Glutamatergic neuron (in vitro differentiated cells): ENCODE measurements at regions not wholly inside any gene's neighbourhood (a gene's known extent, or its start where the extent isn't known, plus 50 kb on each side); places are given as distances from the start of the nearest gene placed in this dataset.

Experiments
- DNase-seq: peaks from one replicate; pipeline ENCODE4 v3.0.0; 2022
- H3K27ac Mint-ChIP-seq: one replicate; pipeline ENCODE4 v1.8.0; 2020; ENCODE audit warnings: mild to moderate bottlenecking, mixed read lengths, inconsistent platforms; ENCODE audit not compliant: unreplicated experiment
- H3K27me3 Mint-ChIP-seq: one replicate; pipeline ENCODE4 v1.8.0; 2020; ENCODE audit warnings: mild to moderate bottlenecking, moderate library complexity, mixed read lengths, inconsistent platforms; ENCODE audit not compliant: unreplicated experiment
- H3K36me3 Mint-ChIP-seq: one replicate; pipeline ENCODE4 v1.8.0; 2020; ENCODE audit warnings: mild to moderate bottlenecking, mixed read lengths, inconsistent platforms; ENCODE audit not compliant: unreplicated experiment
- H3K4me1 Mint-ChIP-seq: one replicate; pipeline ENCODE4 v1.8.0; 2020; ENCODE audit warnings: mild to moderate bottlenecking, low read depth, mixed read lengths, inconsistent platforms; ENCODE audit not compliant: unreplicated experiment
- H3K4me3 Mint-ChIP-seq: one replicate; pipeline ENCODE4 v1.8.0; 2020; ENCODE audit warnings: mild to moderate bottlenecking, mixed read lengths, inconsistent platforms; ENCODE audit not compliant: unreplicated experiment
- H3K9me3 Mint-ChIP-seq: one replicate; pipeline ENCODE4 v1.8.0; 2020; ENCODE audit warnings: mild to moderate bottlenecking, moderate library complexity, mixed read lengths, inconsistent platforms; ENCODE audit not compliant: unreplicated experiment
- TF ChIP-seq, protein P1 (sequence below): fragments of 200-600 bp; sonication (generic); IDR thresholded peaks from one replicate; pipeline ENCODE4 v1.5.0; 2021; ENCODE audit not compliant: partially characterized antibody, unreplicated experiment

DNA sequence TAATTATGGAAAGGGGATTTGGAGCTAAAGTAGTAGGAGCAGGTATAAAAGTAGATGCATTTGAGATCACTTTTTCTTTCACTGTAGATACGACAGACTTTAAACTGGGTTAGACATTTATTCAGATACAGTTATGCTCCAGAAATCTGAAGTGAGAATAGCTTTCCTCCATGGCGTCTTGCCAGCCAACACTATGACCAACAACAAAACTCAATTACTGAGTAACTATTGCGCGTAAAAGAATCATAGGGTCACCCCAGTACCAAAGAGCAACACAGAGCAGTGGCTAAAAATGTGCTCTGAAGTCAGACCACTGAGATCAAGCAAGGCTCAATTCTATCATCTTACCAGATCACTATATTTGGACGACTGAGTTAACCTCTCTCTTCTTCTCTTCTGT is 262.5 kb upstream of the SORCS1 start:
- H3K4me3 Mint-ChIP-seq, result no peak overlapping the region
- DNase-seq, result no peak
- no peaks in the 10 kb centered on the region for H3K9me3 Mint-ChIP-seq
- H3K27ac Mint-ChIP-seq, result no peak overlapping the region
- no peaks in the 10 kb centered on the region for H3K36me3 Mint-ChIP-seq
- peaks cover 2% of the 10 kb centered on the region for H3K4me1 Mint-ChIP-seq
- TF ChIP-seq, protein P1, sequence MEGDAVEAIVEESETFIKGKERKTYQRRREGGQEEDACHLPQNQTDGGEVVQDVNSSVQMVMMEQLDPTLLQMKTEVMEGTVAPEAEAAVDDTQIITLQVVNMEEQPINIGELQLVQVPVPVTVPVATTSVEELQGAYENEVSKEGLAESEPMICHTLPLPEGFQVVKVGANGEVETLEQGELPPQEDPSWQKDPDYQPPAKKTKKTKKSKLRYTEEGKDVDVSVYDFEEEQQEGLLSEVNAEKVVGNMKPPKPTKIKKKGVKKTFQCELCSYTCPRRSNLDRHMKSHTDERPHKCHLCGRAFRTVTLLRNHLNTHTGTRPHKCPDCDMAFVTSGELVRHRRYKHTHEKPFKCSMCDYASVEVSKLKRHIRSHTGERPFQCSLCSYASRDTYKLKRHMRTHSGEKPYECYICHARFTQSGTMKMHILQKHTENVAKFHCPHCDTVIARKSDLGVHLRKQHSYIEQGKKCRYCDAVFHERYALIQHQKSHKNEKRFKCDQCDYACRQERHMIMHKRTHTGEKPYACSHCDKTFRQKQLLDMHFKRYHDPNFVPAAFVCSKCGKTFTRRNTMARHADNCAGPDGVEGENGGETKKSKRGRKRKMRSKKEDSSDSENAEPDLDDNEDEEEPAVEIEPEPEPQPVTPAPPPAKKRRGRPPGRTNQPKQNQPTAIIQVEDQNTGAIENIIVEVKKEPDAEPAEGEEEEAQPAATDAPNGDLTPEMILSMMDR, result no peak
- no peaks in the 10 kb centered on the region for H3K27me3 Mint-ChIP-seq

DNA sequence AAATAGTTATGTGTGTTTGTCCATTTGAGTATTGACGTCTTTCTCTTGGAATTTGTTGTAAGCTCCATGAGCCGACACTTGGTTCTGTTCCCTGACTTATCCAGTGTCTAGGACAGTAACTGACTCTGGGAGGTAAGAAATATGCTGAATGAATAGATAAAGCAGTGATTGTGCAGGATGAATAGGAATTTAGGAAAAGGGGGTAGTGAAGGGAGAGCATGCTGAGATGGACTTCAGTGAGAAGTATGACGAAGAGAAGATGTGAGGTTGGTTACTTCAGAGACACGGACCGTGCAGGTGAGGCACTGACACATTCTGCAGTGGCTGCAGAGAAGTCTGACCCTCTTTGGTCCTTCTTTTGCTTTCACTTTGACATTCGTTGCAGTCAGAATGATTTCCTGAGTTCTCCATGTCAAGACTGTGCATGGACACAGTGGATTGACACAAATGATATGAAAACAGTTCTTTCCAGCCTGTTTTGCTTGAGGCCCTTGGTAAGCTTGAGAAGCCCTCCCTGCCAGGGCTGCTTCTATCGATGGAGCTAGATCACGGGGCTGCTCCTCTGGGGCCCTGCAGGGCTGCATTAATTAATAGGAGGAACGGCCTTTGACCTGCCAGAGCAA is 261.5 kb upstream of the SORCS1 start:
- Mint-ChIP-seq H3K4me1 (peaks cover 2% of the 10 kb centered on the region), H3K27me3 (no peaks in the 10 kb centered on the region), H3K4me3 (no peak overlapping the region), H3K9me3 (no peaks in the 10 kb centered on the region), H3K27ac (no peak overlapping the region), H3K36me3 (no peaks in the 10 kb centered on the region)
- DNase-seq, result peak; percentile 59
- TF ChIP-seq, protein P1, result no peak

DNA sequence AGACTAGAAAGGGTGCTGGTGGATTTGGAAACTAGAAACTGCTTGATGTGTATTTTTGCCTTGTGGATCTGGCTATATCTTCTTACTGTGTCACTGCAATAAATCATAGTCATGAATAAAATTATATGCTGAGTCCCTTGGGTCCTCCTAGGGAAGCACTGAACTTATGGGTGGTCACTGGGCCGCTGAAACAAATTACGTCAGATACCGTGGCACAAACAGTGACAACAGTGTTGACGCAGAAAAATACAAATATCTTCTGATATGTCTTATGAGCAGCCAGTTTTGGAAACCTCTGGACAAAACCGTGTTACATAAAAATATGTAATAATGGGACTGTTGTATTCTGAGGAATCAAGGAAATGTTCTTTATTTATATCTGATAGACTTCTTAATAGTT is 260.1 kb upstream of the SORCS1 start:
- H3K4me1 Mint-ChIP-seq, result peaks cover 2% of the 10 kb centered on the region
- H3K4me3 Mint-ChIP-seq, result no peak overlapping the region
- H3K27me3 Mint-ChIP-seq, result no peaks in the 10 kb centered on the region
- no peaks in the 10 kb centered on the region for H3K36me3 Mint-ChIP-seq
- TF ChIP-seq, protein P1, result no peak
- no peak for DNase-seq
- H3K27ac Mint-ChIP-seq, result no peak overlapping the region
- H3K9me3 Mint-ChIP-seq, result no peaks in the 10 kb centered on the region

DNA sequence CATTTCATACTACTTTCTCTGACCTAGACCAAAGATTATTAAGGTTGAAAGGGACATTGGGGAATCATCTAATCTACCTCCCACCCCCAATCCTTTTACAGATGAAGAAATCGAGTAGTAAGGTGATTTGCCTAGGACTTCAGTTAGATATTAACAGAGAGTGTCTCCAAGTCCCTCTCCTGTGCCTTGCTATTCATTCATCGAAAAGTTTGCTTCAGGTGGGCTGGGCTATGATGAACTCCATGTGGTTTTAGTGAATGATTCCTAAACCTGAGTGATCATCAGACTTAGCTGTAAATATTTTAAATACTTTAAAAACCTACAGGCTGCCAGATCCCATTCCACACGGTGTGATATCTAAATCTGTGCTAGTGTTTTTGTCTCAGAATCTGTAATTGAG is 259.4 kb upstream of the SORCS1 start:
- Mint-ChIP-seq H3K4me1 (peaks cover 2% of the 10 kb centered on the region), H3K27me3 (no peaks in the 10 kb centered on the region), H3K36me3 (no peaks in the 10 kb centered on the region), H3K4me3 (no peak overlapping the region), H3K9me3 (no peaks in the 10 kb centered on the region), H3K27ac (no peak overlapping the region)
- DNase-seq, result no peak
- TF ChIP-seq, protein P1, result no peak

DNA sequence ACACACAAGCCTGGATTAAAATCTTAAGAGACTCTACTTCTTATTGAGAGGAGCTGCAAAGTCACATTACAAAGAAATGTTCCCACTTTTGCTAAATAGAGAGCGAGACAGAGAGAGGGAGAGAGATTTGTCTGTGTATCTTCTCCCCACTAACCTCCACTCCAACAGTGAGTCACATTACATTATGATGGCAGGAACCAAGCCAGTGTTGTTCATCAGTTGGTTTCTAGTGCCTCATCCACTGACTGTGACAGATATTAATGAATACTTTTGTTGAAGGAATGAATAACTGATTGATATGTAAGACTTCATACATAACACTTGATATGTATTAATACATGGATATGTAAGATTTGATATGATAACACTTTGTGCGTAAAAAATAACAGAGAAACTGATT is 258.2 kb upstream of the SORCS1 start:
- H3K36me3 Mint-ChIP-seq, result no peaks in the 10 kb centered on the region
- DNase-seq, result no peak
- no peaks in the 10 kb centered on the region for H3K9me3 Mint-ChIP-seq
- H3K27ac Mint-ChIP-seq, result no peak overlapping the region
- peaks cover 2% of the 10 kb centered on the region for H3K4me1 Mint-ChIP-seq
- TF ChIP-seq, protein P1, result no peak
- H3K27me3 Mint-ChIP-seq, result no peaks in the 10 kb centered on the region
- no peak overlapping the region for H3K4me3 Mint-ChIP-seq
